ENCODE measurements at regions not wholly inside any gene's neighbourhood (a gene's known extent, or its start where the extent isn't known, plus 50 kb on each side); places are given as distances from the start of the nearest gene placed in this dataset.

- intact Hi-C loops (cut with micrococcal nuclease): no loop called here
- no peak for TF ChIP-seq POLR2A (IDR thresholded peaks at IDR 0.05; ENCODE audit: low read depth, low read length)
- TF ChIP-seq EZH2 (IDR thresholded peaks at IDR 0.05; ENCODE audit: borderline replicate concordance, low read depth, low read length, severe bottlenecking): no peak
- POLR2A ChIA-PET: no interaction called here
- Histone ChIP-seq H4K20me1 (replicated peaks; ENCODE audit: control insufficient read depth, extremely low read depth, insufficient read depth, low read length) (no peaks in the 10 kb centered on the region), H3K4me3 (replicated peaks in 1 of 3; ENCODE audit: insufficient read depth in 1 of 3, low read depth in 1 of 3, low read length in 3 of 3) (no peak overlapping the region), H3K79me2 (ENCODE audit: control insufficient read depth, insufficient read depth, low read length) (no peaks in the 10 kb centered on the region), H3K4me2 (ENCODE audit: insufficient read depth, low read length) (no peak overlapping the region), H3K4me1 (ENCODE audit: control insufficient read depth, extremely low read depth, insufficient read depth, low read length) (no peaks in the 10 kb centered on the region), H2AFZ (ENCODE audit: low read depth, low read length) (no peak overlapping the region), H3K9me3 (replicated peaks; ENCODE audit: control insufficient read depth, insufficient read depth, low read length) (no peaks in the 10 kb centered on the region), H3K27me3 (ENCODE audit: control insufficient read depth in 2 of 2, insufficient read depth in 2 of 2, low read length in 2 of 2) (no peaks in the 10 kb centered on the region), H3K36me3 (ENCODE audit: control insufficient read depth in 2 of 2, extremely low read depth in 1 of 2, insufficient read depth in 2 of 2, low read length in 2 of 2) (no peaks in the 10 kb centered on the region), H3K27ac (ENCODE audit: insufficient read depth, low read depth, low read length) (no peak overlapping the region), H3K9me1 (replicated peaks; ENCODE audit: control insufficient read depth, extremely low read depth, insufficient read depth, low read length) (no peaks in the 10 kb centered on the region), H3K9ac (replicated peaks; ENCODE audit: extremely low read depth, insufficient read depth, low read length) (no peak overlapping the region)
- CTCF ChIA-PET: no interaction called here
- DNase-seq (ENCODE audit: low read depth, low spot score) (no peak), FAIRE-seq (no peak)
- dilution Hi-C loops (cut with MboI; ENCODE audit: extremely low pct_ligation_motif_present, low sequenced_read_pairs): no loop called here
- BruUV-seq (replicated peaks): no TSS peak
Measured at GRCh38 chr10:121667948-121668313, 69.7 kb upstream of the FGFR2 start.

DNA sequence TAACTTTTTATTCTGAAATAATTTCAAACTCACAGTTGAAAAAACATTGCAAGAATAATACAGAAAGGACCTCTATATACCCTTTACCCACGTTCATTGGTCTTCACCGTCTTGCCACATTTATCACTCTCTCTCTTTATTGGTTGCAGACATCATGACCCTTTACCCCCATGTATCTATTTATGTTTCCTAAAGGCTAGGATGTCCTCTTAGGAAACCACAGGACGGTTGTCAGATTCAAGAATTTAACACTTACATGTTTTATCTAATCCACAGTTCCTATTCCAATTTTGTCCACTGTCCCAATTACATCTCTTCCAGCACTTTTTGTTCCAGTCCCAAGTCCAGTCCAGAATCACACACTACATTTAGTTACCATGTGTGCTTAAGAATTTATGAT is 67.6 kb upstream of the FGFR2 start:
- TF ChIP-seq, protein P1, sequence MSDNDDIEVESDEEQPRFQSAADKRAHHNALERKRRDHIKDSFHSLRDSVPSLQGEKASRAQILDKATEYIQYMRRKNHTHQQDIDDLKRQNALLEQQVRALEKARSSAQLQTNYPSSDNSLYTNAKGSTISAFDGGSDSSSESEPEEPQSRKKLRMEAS (IDR thresholded peaks at IDR 0.05; ENCODE audit: insufficient read depth, insufficient read length): no peak
- no peak for TF ChIP-seq POLR2AphosphoS5 (IDR thresholded peaks at IDR 0.05; ENCODE audit: insufficient read depth, low read depth, low read length)
- TF ChIP-seq GATA2 (IDR thresholded peaks at IDR 0.05; ENCODE audit: insufficient read depth, insufficient read length, low read depth, low read length): no peak
- no peak for TF ChIP-seq EZH2 (IDR thresholded peaks at IDR 0.05; ENCODE audit: borderline replicate concordance, low read depth, low read length, severe bottlenecking)
- TF ChIP-seq FOS (IDR thresholded peaks at IDR 0.05; ENCODE audit: borderline replicate concordance, insufficient read depth, low read length): no peak
- TF ChIP-seq CTCF (IDR thresholded peaks at IDR 0.05; ENCODE audit: extremely low read depth in 1 of 2, insufficient read depth in 1 of 2, low read depth in 1 of 2, low read length in 2 of 2): no peak
- TF ChIP-seq MYC (IDR thresholded peaks at IDR 0.05; ENCODE audit: low read depth, low read length): no peak
- no peak for TF ChIP-seq POLR2A (IDR thresholded peaks at IDR 0.05; ENCODE audit: low read depth, low read length)
- no peak for TF ChIP-seq JUN (IDR thresholded peaks at IDR 0.05; ENCODE audit: borderline replicate concordance, insufficient read depth, insufficient read length, low read depth)
- DNase-seq (ENCODE audit: low read depth, low spot score) (no peak), FAIRE-seq (no peak)
- CTCF ChIA-PET: no interaction called here
- Histone ChIP-seq H3K9me1 (replicated peaks; ENCODE audit: control insufficient read depth, extremely low read depth, insufficient read depth, low read length) (no peaks in the 10 kb centered on the region), H3K4me1 (ENCODE audit: control insufficient read depth, extremely low read depth, insufficient read depth, low read length) (no peaks in the 10 kb centered on the region), H3K36me3 (ENCODE audit: control insufficient read depth in 2 of 2, extremely low read depth in 1 of 2, insufficient read depth in 2 of 2, low read length in 2 of 2) (no peaks in the 10 kb centered on the region), H3K27me3 (ENCODE audit: control insufficient read depth in 2 of 2, insufficient read depth in 2 of 2, low read length in 2 of 2) (no peaks in the 10 kb centered on the region), H3K4me2 (ENCODE audit: insufficient read depth, low read length) (no peak overlapping the region), H3K9me3 (replicated peaks; ENCODE audit: control insufficient read depth, insufficient read depth, low read length) (no peaks in the 10 kb centered on the region), H4K20me1 (replicated peaks; ENCODE audit: control insufficient read depth, extremely low read depth, insufficient read depth, low read length) (no peaks in the 10 kb centered on the region), H2AFZ (ENCODE audit: low read depth, low read length) (no peak overlapping the region), H3K9ac (replicated peaks; ENCODE audit: extremely low read depth, insufficient read depth, low read length) (no peak overlapping the region), H3K79me2 (ENCODE audit: control insufficient read depth, insufficient read depth, low read length) (no peaks in the 10 kb centered on the region), H3K27ac (ENCODE audit: insufficient read depth, low read depth, low read length) (no peak overlapping the region), H3K4me3 (replicated peaks in 1 of 3; ENCODE audit: insufficient read depth in 1 of 3, low read depth in 1 of 3, low read length in 3 of 3) (no peak overlapping the region)
- BruUV-seq (replicated peaks): no TSS peak
- dilution Hi-C loops (cut with MboI; ENCODE audit: extremely low pct_ligation_motif_present, low sequenced_read_pairs): no loop called here
- intact Hi-C loops (cut with micrococcal nuclease): no loop called here
- POLR2A ChIA-PET: no interaction called here
